Esophagus squamous epithelium (tissue), 5 donors: ENCODE measurements at regions not wholly inside any gene's neighbourhood (a gene's known extent, or its start where the extent isn't known, plus 50 kb on each side); places are given as distances from the start of the nearest gene placed in this dataset.

ENCODE experiments used
- DNase-seq: peaks from one replicate; lab custom pipeline; 2025; lab: John Stamatoyannopoulos, UW
- H3K27ac ChIP-seq, 4 donors: fragments of 200-600 bp; sonication (generic); one replicate each; pipeline ENCODE4 v1.5.1; 2016 to 2019; ENCODE audit warnings: mild to moderate bottlenecking in 1 of 4
- H3K27me3 ChIP-seq, 4 donors: fragments of 200-600 bp; sonication (generic); 1 replicate in 3 of 4; 2 replicates in 1 of 4; pipeline versions ENCODE4 v1.5.1 to v1.6.0; 2017 to 2021; ENCODE audit warnings: antibody characterized with exemption in 1 of 4
- H3K36me3 ChIP-seq, 3 donors: fragments of 200-600 bp; sonication (generic); one replicate each; pipeline ENCODE4 v1.5.1; 2016 to 2019
- H3K4me1 ChIP-seq, 3 donors: fragments of 200-600 bp; sonication (generic); one replicate each; pipeline ENCODE4 v1.5.1; 2017 to 2019
- H3K4me3 ChIP-seq, 4 donors: fragments of 200-600 bp; sonication (generic); 1 replicate in 3 of 4; 2 replicates in 1 of 4; pipeline ENCODE4 v1.5.1; 2016 to 2019; ENCODE audit warnings: mild to moderate bottlenecking in 2 of 4, moderate library complexity in 1 of 4
- H3K9me3 ChIP-seq, 3 donors: fragments of 200-600 bp; sonication (generic); one replicate each; pipeline ENCODE4 v1.5.1; 2016 to 2019
- CTCF ChIP-seq, 6 experiments: fragments of 450-650 bp in 4 of 6; fragments of 200-600 bp in 2 of 6; sonication (generic) in 2 of 6; IDR thresholded peaks; one replicate each; pipeline ENCODE4 v1.5.1; 2016 to 2019; ENCODE audit warnings: antibody characterized with exemption in 6 of 6, mild to moderate bottlenecking in 4 of 6, moderate library complexity in 4 of 6
- POLR2A ChIP-seq, 4 donors: fragments of 450-650 bp; IDR thresholded peaks; one replicate each; pipeline ENCODE4 v1.6.1; 2017; ENCODE audit warnings: antibody characterized with exemption in 4 of 4, mild to moderate bottlenecking in 4 of 4, moderate library complexity in 3 of 4
- WGBS, 2 donors: methylation state at CpG; one replicate each; pipeline ENCODE4 v1.1.5; 2018; 5-methylcytosine and 5-hydroxymethylcytosine counted together
- intact Hi-C: fragments of 100-400 bp; cut with DNase I; formaldehyde crosslinking; loops from one replicate; pipeline ENCODE4 v1.15.0; 2022
- donor health status: DM: yes; HTN: yes; CAD: no.

- Histone ChIP-seq H3K4me1 (no peaks in the 10 kb centered on the region), H3K36me3 (no peaks in the 10 kb centered on the region), H3K9me3 (no peaks in the 10 kb centered on the region), H3K27ac (no peak overlapping the region), H3K4me3 (no peak overlapping the region), H3K27me3 (no peaks in the 10 kb centered on the region)
- 13 to 16% methylated on average over 1 of the region's 1 CpG for WGBS, 2 donors
- TF ChIP-seq CTCF (IDR thresholded peaks at IDR 0.05), result no peak
- TF ChIP-seq POLR2A (IDR thresholded peaks at IDR 0.05), result no peak
- intact Hi-C loops, result no loop called here
- DNase-seq, result no peak
Measured at GRCh38 chr5:104998169-104998568, 1435.6 kb upstream of the NUDT12 start.

- no peak for DNase-seq
- H3K4me1 ChIP-seq, result no peaks in the 10 kb centered on the region
- H3K27me3 ChIP-seq, result no peaks in the 10 kb centered on the region
- no peak overlapping the region for H3K27ac ChIP-seq
- H3K9me3 ChIP-seq, result peaks cover 0 to 10% (median 5%) of the 10 kb centered on the region in 3 donors
- intact Hi-C loops, result no loop called here
- H3K36me3 ChIP-seq, result no peaks in the 10 kb centered on the region
- no peak overlapping the region for H3K4me3 ChIP-seq
- TF ChIP-seq POLR2A (IDR thresholded peaks at IDR 0.05) (no peak), CTCF (IDR thresholded peaks at IDR 0.05) (no peak)
Measured at GRCh38 chr5:104987074-104987473, 1424.5 kb upstream of the NUDT12 start.

- WGBS, 2 donors, result 32 to 56% methylated on average over 2 of the region's 2 CpGs
- intact Hi-C loops, result no loop called here
- DNase-seq, result no peak
- TF ChIP-seq POLR2A (IDR thresholded peaks at IDR 0.05) (no peak), CTCF (IDR thresholded peaks at IDR 0.05) (no peak)
- no peak overlapping the region for H3K27ac ChIP-seq
- no peaks in the 10 kb centered on the region for H3K9me3 ChIP-seq
- H3K4me3 ChIP-seq, result no peak overlapping the region
- H3K4me1 ChIP-seq, result no peaks in the 10 kb centered on the region
- H3K36me3 ChIP-seq, result no peaks in the 10 kb centered on the region
- no peaks in the 10 kb centered on the region for H3K27me3 ChIP-seq
Measured at GRCh38 chr5:104977529-104977928, 1414.9 kb upstream of the NUDT12 start.

- no peaks in the 10 kb centered on the region for H3K36me3 ChIP-seq
- no peak overlapping the region for H3K4me3 ChIP-seq
- no peaks in the 10 kb centered on the region for H3K27me3 ChIP-seq
- H3K27ac ChIP-seq, result no peak overlapping the region
- intact Hi-C loops, result no loop called here
- WGBS, 2 donors, result 73% methylated on average over 4 of the region's 4 CpGs
- no peak for DNase-seq
- H3K4me1 ChIP-seq, result no peaks in the 10 kb centered on the region
- TF ChIP-seq CTCF (IDR thresholded peaks at IDR 0.05) (no peak), POLR2A (IDR thresholded peaks at IDR 0.05) (no peak)
- H3K9me3 ChIP-seq, result no peaks in the 10 kb centered on the region
Measured at GRCh38 chr5:104967806-104968410, 1405.3 kb upstream of the NUDT12 start.

- no peak for DNase-seq
- TF ChIP-seq CTCF (IDR thresholded peaks at IDR 0.05) (no peak), POLR2A (IDR thresholded peaks at IDR 0.05) (no peak)
Measured at GRCh38 chr5:104965006-104965405, 1402.4 kb upstream of the NUDT12 start.

More at GRCh38 chr5:104965006-104965405, 1402.4 kb upstream of the NUDT12 start:
- no peaks in the 10 kb centered on the region for H3K4me1 ChIP-seq
- H3K9me3 ChIP-seq, result no peaks in the 10 kb centered on the region
- H3K27ac ChIP-seq, result no peak overlapping the region
- no peaks in the 10 kb centered on the region for H3K36me3 ChIP-seq
- H3K27me3 ChIP-seq, result no peaks in the 10 kb centered on the region
- no peak overlapping the region for H3K4me3 ChIP-seq
- intact Hi-C loops, result no loop called here
- 18 to 38% methylated on average over 1 of the region's 1 CpG for WGBS, 2 donors
